Activated naive CD4-positive, alpha-beta T cell treated with anti-CD3 and anti-CD28 coated beads for 36 hours (primary cell): ENCODE measurements at regions not wholly inside any gene's neighbourhood (a gene's known extent, or its start where the extent isn't known, plus 50 kb on each side); places are given as distances from the start of the nearest gene placed in this dataset.
A peak's percentile ranks its signal among the peaks of the same experiment; 100 is the strongest.

ENCODE experiments used
- CTCF ChIA-PET: fragments of 350-600 bp; sonication (Branson Sonifier 250); formaldehyde crosslinking; loops from one replicate; lab custom pipeline; 2021; ENCODE audit warnings: antibody characterized with exemption; lab: Charles Lee
- DNase-seq: peaks from one replicate; pipeline ENCODE4 v3.0.0-alpha.2; 2020
- H3K27ac Mint-ChIP-seq: one replicate; pipeline ENCODE4 v1.8.0; 2021; ENCODE audit warnings: mild to moderate bottlenecking, mixed read lengths
- H3K27me3 Mint-ChIP-seq: one replicate; pipeline ENCODE4 v1.8.0; 2021; ENCODE audit warnings: low read depth, mixed read lengths
- H3K36me3 Mint-ChIP-seq: one replicate; pipeline ENCODE4 v1.8.0; 2021; ENCODE audit warnings: low read depth, mixed read lengths
- H3K4me1 Mint-ChIP-seq: one replicate; pipeline ENCODE4 v1.8.0; 2021; ENCODE audit warnings: low read depth, mixed read lengths
- H3K4me3 Mint-ChIP-seq: one replicate; pipeline ENCODE4 v1.8.0; 2021; ENCODE audit warnings: mild to moderate bottlenecking, moderate library complexity, mixed read lengths
- H3K9me3 Mint-ChIP-seq: one replicate; pipeline ENCODE4 v1.8.0; 2021; ENCODE audit warnings: mixed read lengths
- intact Hi-C: fragments of 100-400 bp; cut with micrococcal nuclease; formaldehyde crosslinking; loops from one replicate; pipeline ENCODE4 v1.15.1; 2023

- Mint-ChIP-seq H3K9me3 (peaks cover 16% of the 10 kb centered on the region), H3K4me1 (peaks cover 43% of the 10 kb centered on the region), H3K27me3 (no peaks in the 10 kb centered on the region), H3K36me3 (peaks cover 3% of the 10 kb centered on the region), H3K27ac (no peak overlapping the region), H3K4me3 (no peak overlapping the region)
- no peak for DNase-seq
- CTCF ChIA-PET, result no interaction called here
- intact Hi-C loops, result no loop called here
Observed at GRCh38 chr6:130520221-130520620, 154.4 kb downstream of the TMEM200A start.

DNA sequence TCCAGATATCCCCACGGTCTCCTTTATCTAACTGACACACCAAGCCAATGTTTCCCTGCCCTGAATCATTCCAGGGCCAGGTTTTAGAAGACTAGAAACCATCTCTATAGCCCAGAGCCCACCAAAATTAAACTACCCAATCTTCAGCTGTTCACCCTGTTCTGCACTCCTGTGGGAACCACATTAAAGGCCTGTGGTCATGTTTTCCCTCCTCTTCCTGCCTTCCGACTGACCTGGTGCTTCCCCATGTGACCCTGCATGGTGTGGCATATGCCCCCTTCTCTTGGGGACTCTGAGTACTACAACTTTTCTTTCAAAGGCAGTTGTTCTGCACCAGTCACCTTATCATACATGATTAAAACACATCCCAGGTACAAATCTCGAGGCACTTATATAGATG is 155.0 kb downstream of the TMEM200A start:
- Mint-ChIP-seq H3K9me3 (peaks cover 16% of the 10 kb centered on the region), H3K36me3 (no peaks in the 10 kb centered on the region), H3K4me3 (no peak overlapping the region), H3K27me3 (no peaks in the 10 kb centered on the region), H3K4me1 (peaks cover 46% of the 10 kb centered on the region), H3K27ac (no peak overlapping the region)
- intact Hi-C loops, result no loop called here
- no peak for DNase-seq
- CTCF ChIA-PET, result no interaction called here

DNA sequence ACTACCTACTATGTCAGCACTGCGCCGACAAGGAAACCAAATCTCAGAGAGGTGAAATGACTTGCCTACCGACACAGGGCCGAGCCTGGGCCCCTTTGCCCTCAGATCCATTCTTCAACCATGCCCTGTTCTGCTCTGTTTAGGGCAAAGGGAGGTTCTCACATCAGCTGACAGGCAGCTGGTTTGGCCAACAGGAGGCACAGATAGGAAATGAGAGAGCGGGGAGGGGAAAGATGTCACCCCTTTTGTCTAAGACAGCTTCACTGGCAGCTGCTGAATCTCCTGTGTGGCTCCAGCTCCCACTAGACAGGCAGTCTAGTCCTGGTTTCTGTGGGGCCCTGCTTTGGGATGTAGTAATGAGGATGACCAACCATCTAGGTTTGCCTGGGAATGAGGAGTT is 158.7 kb downstream of the TMEM200A start:
- no peaks in the 10 kb centered on the region for H3K27me3 Mint-ChIP-seq
- intact Hi-C loops, result no loop called here
- H3K9me3 Mint-ChIP-seq, result peaks cover 9% of the 10 kb centered on the region
- peak; percentile 38 for DNase-seq
- H3K36me3 Mint-ChIP-seq, result no peaks in the 10 kb centered on the region
- H3K4me3 Mint-ChIP-seq, result no peak overlapping the region
- peaks cover 31% of the 10 kb centered on the region for H3K4me1 Mint-ChIP-seq
- CTCF ChIA-PET, result interaction anchor here (0.9 kb wide), 1 partner anchor 63 kb away, joined by 3 read pairs; no protein-coding TSS in a partner anchor
- H3K27ac Mint-ChIP-seq, result no peak overlapping the region

GRCh38 chr6:130525408-130525807 is 159.6 kb downstream of the TMEM200A start:
- no peak for DNase-seq
- CTCF ChIA-PET, result interaction anchor here (0.6 kb wide), 1 partner anchor 183 kb away, joined by 3 read pairs; no protein-coding TSS in a partner anchor
- H3K27ac Mint-ChIP-seq, result no peak overlapping the region
- peaks cover 6% of the 10 kb centered on the region for H3K9me3 Mint-ChIP-seq
- H3K27me3 Mint-ChIP-seq, result no peaks in the 10 kb centered on the region
- no peak overlapping the region for H3K4me3 Mint-ChIP-seq
- intact Hi-C loops, result loop anchor here (1.0 kb wide), 1 partner anchor 51 kb away; no protein-coding TSS in a partner anchor
- no peaks in the 10 kb centered on the region for H3K36me3 Mint-ChIP-seq
- H3K4me1 Mint-ChIP-seq, result peaks cover 31% of the 10 kb centered on the region

DNA sequence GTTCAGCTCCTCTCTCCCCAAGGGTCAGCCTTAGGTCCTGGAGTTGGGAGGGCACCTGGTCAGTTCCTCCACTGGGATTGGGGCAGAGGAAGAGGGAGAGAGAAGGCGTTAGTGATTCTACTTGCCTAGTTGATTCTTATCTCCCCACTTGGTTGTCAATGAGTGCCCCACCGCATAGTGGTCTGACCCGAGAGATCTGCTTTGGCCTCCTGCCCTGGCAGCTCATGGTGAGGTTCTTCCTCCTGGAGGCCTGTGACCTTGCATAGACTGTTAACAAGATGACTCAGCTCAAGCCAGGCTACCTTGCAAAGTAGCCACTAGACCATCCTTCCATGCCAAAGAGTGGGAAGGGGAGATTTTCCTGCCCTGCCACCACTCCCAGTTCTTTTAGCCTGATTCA is 160.6 kb downstream of the TMEM200A start:
- Mint-ChIP-seq H3K9me3 (peaks cover 6% of the 10 kb centered on the region), H3K4me1 (peaks cover 28% of the 10 kb centered on the region), H3K27ac (no peak overlapping the region), H3K4me3 (no peak overlapping the region), H3K36me3 (no peaks in the 10 kb centered on the region), H3K27me3 (no peaks in the 10 kb centered on the region)
- DNase-seq, result no peak
- CTCF ChIA-PET, result no interaction called here
- intact Hi-C loops, result no loop called here

DNA sequence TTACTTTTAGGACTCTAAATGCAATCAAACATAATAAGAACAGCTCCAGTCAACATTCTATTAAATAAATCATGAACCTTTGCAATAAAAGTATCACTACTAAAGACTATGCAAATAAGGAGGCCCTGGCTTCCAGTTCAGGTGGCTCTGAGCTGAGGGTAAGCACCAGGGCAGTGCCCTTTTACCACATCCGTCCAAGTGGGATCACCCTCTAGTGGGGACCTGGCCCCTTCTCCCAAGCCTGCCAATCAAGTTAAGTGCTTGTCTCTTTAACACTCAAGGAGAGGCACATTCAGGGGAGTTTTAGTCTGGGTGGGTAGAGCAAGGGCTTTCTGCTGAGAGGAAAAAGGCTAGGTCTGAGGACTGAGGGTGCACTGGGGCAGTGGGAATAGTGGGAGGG is 161.4 kb downstream of the TMEM200A start:
- intact Hi-C loops, result no loop called here
- Mint-ChIP-seq H3K4me3 (no peak overlapping the region), H3K9me3 (peaks cover 6% of the 10 kb centered on the region), H3K27me3 (no peaks in the 10 kb centered on the region), H3K27ac (no peak overlapping the region), H3K4me1 (peaks cover 28% of the 10 kb centered on the region), H3K36me3 (no peaks in the 10 kb centered on the region)
- CTCF ChIA-PET, result no interaction called here
- DNase-seq, result no peak

DNA sequence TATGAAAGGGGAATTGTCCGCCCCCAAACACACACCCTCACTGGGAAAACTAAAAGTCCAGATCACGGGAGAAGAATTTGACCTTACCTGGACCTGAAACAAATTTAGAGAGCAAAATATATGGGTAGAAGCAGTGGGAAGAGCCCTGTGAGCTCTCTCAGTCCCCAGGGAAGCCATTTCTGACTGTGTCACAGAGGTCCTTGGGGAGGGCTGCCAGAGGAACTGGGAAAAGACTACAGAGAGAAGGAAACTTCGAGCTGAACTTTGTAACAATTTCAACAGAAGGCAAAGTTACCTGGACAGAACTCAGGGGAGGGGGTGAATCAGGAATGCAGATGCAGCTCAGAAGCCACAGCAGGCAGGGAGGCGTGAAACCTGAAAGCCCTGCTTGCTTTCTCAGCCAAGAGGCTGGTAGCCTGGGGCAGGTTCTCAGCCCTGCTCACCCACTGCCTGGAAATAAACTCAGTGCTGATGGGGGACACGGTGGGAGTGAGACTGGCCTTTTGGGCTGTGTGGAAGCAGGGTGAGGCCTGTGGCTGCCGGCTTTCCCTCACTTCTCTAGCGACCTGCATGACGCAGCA is 163.8 kb downstream of the TMEM200A start:
- no peaks in the 10 kb centered on the region for H3K27me3 Mint-ChIP-seq
- H3K9me3 Mint-ChIP-seq, result peaks cover 6% of the 10 kb centered on the region
- H3K36me3 Mint-ChIP-seq, result no peaks in the 10 kb centered on the region
- H3K27ac Mint-ChIP-seq, result no peak overlapping the region
- H3K4me3 Mint-ChIP-seq, result no peak overlapping the region
- CTCF ChIA-PET, result no interaction called here
- DNase-seq, result no peak
- peaks cover 20% of the 10 kb centered on the region for H3K4me1 Mint-ChIP-seq
- intact Hi-C loops, result no loop called here

DNA sequence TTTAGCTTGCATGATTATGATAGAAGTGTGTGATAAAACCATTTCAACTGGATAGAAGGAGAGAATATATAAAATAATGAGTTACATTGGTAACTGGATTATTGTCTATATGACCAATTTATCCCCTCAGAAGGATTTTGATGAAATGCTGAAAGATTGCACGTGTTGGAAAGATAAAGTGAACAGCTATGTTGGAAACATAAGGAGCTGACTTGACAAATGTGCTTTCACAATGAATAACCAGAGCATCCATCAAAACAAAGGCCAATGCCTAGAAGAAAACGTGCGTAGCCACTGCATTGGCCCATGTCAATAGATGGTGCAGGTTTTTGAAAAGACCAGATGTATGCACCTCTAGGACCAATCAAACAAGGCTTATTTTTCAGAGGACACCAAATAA is 168.8 kb downstream of the TMEM200A start:
- intact Hi-C loops, result no loop called here
- H3K36me3 Mint-ChIP-seq, result peaks cover 7% of the 10 kb centered on the region
- no peak for DNase-seq
- H3K4me3 Mint-ChIP-seq, result no peak overlapping the region
- H3K27me3 Mint-ChIP-seq, result no peaks in the 10 kb centered on the region
- no peak overlapping the region for H3K27ac Mint-ChIP-seq
- peaks cover 26% of the 10 kb centered on the region for H3K9me3 Mint-ChIP-seq
- CTCF ChIA-PET, result interaction anchor here (0.7 kb wide), 1 partner anchor 221 kb away, joined by 3 read pairs; no protein-coding TSS in a partner anchor
- peaks cover 8% of the 10 kb centered on the region for H3K4me1 Mint-ChIP-seq

- Mint-ChIP-seq H3K27ac (no peak overlapping the region), H3K9me3 (peaks cover 31% of the 10 kb centered on the region), H3K36me3 (peaks cover 10% of the 10 kb centered on the region), H3K27me3 (no peaks in the 10 kb centered on the region), H3K4me1 (peaks cover 8% of the 10 kb centered on the region), H3K4me3 (no peak overlapping the region)
- intact Hi-C loops, result no loop called here
- no peak for DNase-seq
- CTCF ChIA-PET, result no interaction called here
Observed at GRCh38 chr6:130535242-130535641, 169.4 kb downstream of the TMEM200A start.

- H3K27ac Mint-ChIP-seq, result no peak overlapping the region
- CTCF ChIA-PET, result no interaction called here
- H3K4me1 Mint-ChIP-seq, result peaks cover 8% of the 10 kb centered on the region
- no peaks in the 10 kb centered on the region for H3K27me3 Mint-ChIP-seq
- H3K36me3 Mint-ChIP-seq, result peaks cover 10% of the 10 kb centered on the region
- DNase-seq, result peak; percentile 15
- H3K9me3 Mint-ChIP-seq, result peaks cover 36% of the 10 kb centered on the region
- intact Hi-C loops, result no loop called here
- H3K4me3 Mint-ChIP-seq, result no peak overlapping the region
Observed at GRCh38 chr6:130537447-130537846, 171.6 kb downstream of the TMEM200A start.

- intact Hi-C loops, result no loop called here
- Mint-ChIP-seq H3K27ac (no peak overlapping the region), H3K4me3 (no peak overlapping the region), H3K36me3 (no peaks in the 10 kb centered on the region), H3K4me1 (no peaks in the 10 kb centered on the region), H3K27me3 (no peaks in the 10 kb centered on the region), H3K9me3 (peaks cover 2% of the 10 kb centered on the region)
- CTCF ChIA-PET, result no interaction called here
- no peak for DNase-seq
Observed at GRCh38 chr6:130547723-130548122, 181.9 kb downstream of the TMEM200A start.

DNA sequence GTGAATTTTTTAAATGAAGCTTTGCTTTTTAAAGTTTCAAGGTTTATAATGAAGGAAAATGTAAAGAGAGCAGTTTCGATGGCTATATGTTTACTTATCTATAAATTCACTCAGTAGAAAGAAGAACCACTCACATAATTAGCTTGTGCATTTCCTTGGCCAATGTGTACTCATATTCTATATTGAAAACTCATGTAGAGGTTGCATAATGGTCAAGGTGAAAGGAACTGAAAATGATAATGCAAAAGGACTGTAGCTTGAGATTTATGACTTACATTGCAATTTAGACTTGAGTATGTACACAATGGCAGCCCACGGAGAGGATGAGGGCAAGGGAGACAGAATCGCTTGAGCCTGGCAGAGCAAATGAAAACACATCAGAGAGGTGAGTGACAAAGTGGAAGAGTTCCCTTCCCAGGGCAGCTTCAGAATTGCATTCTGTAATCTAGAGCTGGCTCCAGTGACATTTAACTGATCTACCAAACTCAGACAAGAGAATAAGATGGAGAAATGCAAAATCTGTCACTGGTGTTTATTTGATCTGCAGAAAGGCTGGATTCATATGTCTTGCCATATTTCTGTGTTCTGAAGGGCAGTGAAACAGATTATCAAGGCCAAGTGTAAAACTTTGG is 191.8 kb downstream of the TMEM200A start:
- intact Hi-C loops, result no loop called here
- no peak for DNase-seq
- peaks cover 12% of the 10 kb centered on the region for H3K4me1 Mint-ChIP-seq
- H3K27me3 Mint-ChIP-seq, result no peaks in the 10 kb centered on the region
- no peaks in the 10 kb centered on the region for H3K36me3 Mint-ChIP-seq
- no peaks in the 10 kb centered on the region for H3K9me3 Mint-ChIP-seq
- no peak overlapping the region for H3K4me3 Mint-ChIP-seq
- CTCF ChIA-PET, result no interaction called here
- H3K27ac Mint-ChIP-seq, result no peak overlapping the region

GRCh38 chr6:130558131-130558530 is 192.3 kb downstream of the TMEM200A start:
- Mint-ChIP-seq H3K36me3 (no peaks in the 10 kb centered on the region), H3K27me3 (no peaks in the 10 kb centered on the region), H3K4me1 (peaks cover 12% of the 10 kb centered on the region), H3K9me3 (no peaks in the 10 kb centered on the region), H3K27ac (no peak overlapping the region), H3K4me3 (no peak overlapping the region)
- intact Hi-C loops, result no loop called here
- CTCF ChIA-PET, result no interaction called here
- DNase-seq, result no peak
